WTC11 (cell line): ENCODE measurements at regions not wholly inside any gene's neighbourhood (a gene's known extent, or its start where the extent isn't known, plus 50 kb on each side); places are given as distances from the start of the nearest gene placed in this dataset.

Experiments
- ATAC-seq: fragments of 200-7000 bp; cut with Tn5 transposase; 2 replicates; pipeline ENCODE4 v1.10.0; 2021; ENCODE audit warnings: mild to moderate bottlenecking, moderate library complexity
- CTCF ChIA-PET: fragments of 300-600 bp; sonication (Branson Sonifier 250); formaldehyde crosslinking; loops from one replicate; lab custom pipeline; 2021; ENCODE audit warnings: antibody characterized with exemption; lab: Charles Lee
- POLR2A ChIA-PET: fragments of 350-600 bp; sonication (Branson Sonifier 250); formaldehyde crosslinking; loops from one replicate; lab custom pipeline; 2021; ENCODE audit warnings: antibody characterized with exemption; lab: Charles Lee
- DNase-seq: peaks from one replicate; pipeline ENCODE4 v3.0.0; 2021; ENCODE audit warnings: low spot score
- H3K27ac Mint-ChIP-seq: 2 replicates; pipeline ENCODE4 v1.8.0; 2021; ENCODE audit warnings: mixed read lengths
- H3K27me3 Mint-ChIP-seq: 2 replicates; pipeline ENCODE4 v1.8.0; 2021; ENCODE audit warnings: low read depth, mild to moderate bottlenecking, moderate library complexity, mixed read lengths
- H3K36me3 Mint-ChIP-seq: 2 replicates; pipeline ENCODE4 v1.8.0; 2021; ENCODE audit warnings: mixed read lengths
- H3K4me1 Mint-ChIP-seq: 2 replicates; pipeline ENCODE4 v1.8.0; 2022; ENCODE audit warnings: mixed read lengths
- H3K4me3 Mint-ChIP-seq: 2 replicates; pipeline ENCODE4 v1.8.0; 2021; ENCODE audit warnings: mild to moderate bottlenecking, moderate library complexity, mixed read lengths
- H3K9me3 Mint-ChIP-seq: 2 replicates; pipeline ENCODE4 v1.8.0; 2021; ENCODE audit warnings: mixed read lengths
- ATF2 ChIP-seq: sonication (generic); formaldehyde crosslinking; IDR thresholded peaks from 2 replicates; pipeline ENCODE4 v1.8.1; 2022; ENCODE audit warnings: low read depth, missing genetic modification reagents, borderline replicate concordance
- CREM ChIP-seq: sonication (generic); formaldehyde crosslinking; IDR thresholded peaks from 2 replicates; pipeline ENCODE4 v1.8.1; 2022; ENCODE audit warnings: mild to moderate bottlenecking, missing genetic modification reagents, moderate library complexity
- E2F4 ChIP-seq: sonication (generic); formaldehyde crosslinking; IDR thresholded peaks from 2 replicates; pipeline ENCODE4 v1.8.1; 2022; ENCODE audit warnings: low read depth, mild to moderate bottlenecking, moderate library complexity, missing genetic modification reagents, borderline replicate concordance
- ETV6 ChIP-seq: sonication (generic); formaldehyde crosslinking; IDR thresholded peaks from 2 replicates; pipeline ENCODE4 v1.8.1; 2022; ENCODE audit warnings: mild to moderate bottlenecking, missing genetic modification reagents
- GRHL2 ChIP-seq: fragments of 250-450 bp; sonication (Bioruptor Pico); IDR thresholded peaks from 2 replicates; pipeline ENCODE4 v1.8.0; 2022; ENCODE audit warnings: mild to moderate bottlenecking, moderate library complexity; ENCODE audit not compliant: insufficient replicate concordance, severe bottlenecking
- IRF2 ChIP-seq: sonication (generic); formaldehyde crosslinking; IDR thresholded peaks from 2 replicates; pipeline ENCODE4 v1.8.0; 2022; ENCODE audit warnings: low read depth, missing genetic modification reagents, borderline replicate concordance
- MAX ChIP-seq: sonication (generic); formaldehyde crosslinking; IDR thresholded peaks from 2 replicates; pipeline ENCODE4 v1.8.0; 2022; ENCODE audit warnings: mild to moderate bottlenecking, missing genetic modification reagents
- SP1 ChIP-seq: sonication (generic); formaldehyde crosslinking; conservative IDR thresholded peaks from 2 replicates; pipeline ENCODE4 v1.8.1; 2022; ENCODE audit warnings: missing genetic modification reagents
- ZNF532 ChIP-seq: fragments of 250-450 bp; sonication (Bioruptor Pico); IDR thresholded peaks from 2 replicates; pipeline ENCODE4 v1.9.0; 2021; ENCODE audit warnings: mild to moderate bottlenecking, borderline replicate concordance
- ZNF671 ChIP-seq: fragments of 250-450 bp; sonication (Bioruptor Pico); IDR thresholded peaks from 2 replicates; pipeline ENCODE4 v1.8.0; 2021; ENCODE audit warnings: mild to moderate bottlenecking
- TF ChIP-seq, protein P1 (sequence below): sonication (generic); formaldehyde crosslinking; IDR thresholded peaks from 2 replicates; pipeline ENCODE4 v1.8.1; 2022; ENCODE audit warnings: mild to moderate bottlenecking, moderate library complexity, missing genetic modification reagents
- TF ChIP-seq, protein P2 (sequence below): fragments of 250-450 bp; sonication (Bioruptor Pico); IDR thresholded peaks from 2 replicates; pipeline ENCODE4 v1.9.0; 2021; ENCODE audit warnings: moderate library complexity, mild to moderate bottlenecking, inconsistent platforms, borderline replicate concordance
- TF ChIP-seq, protein P3 (sequence below): fragments of 200-600 bp; IDR thresholded peaks from 2 replicates; pipeline ENCODE4 v1.8.0; 2022; ENCODE audit warnings: antibody characterized with exemption
- TF ChIP-seq, protein P4 (sequence below): fragments of 250-450 bp; sonication (Bioruptor Pico); IDR thresholded peaks from 2 replicates; pipeline ENCODE4 v1.9.0; 2021; ENCODE audit warnings: mild to moderate bottlenecking

DNA sequence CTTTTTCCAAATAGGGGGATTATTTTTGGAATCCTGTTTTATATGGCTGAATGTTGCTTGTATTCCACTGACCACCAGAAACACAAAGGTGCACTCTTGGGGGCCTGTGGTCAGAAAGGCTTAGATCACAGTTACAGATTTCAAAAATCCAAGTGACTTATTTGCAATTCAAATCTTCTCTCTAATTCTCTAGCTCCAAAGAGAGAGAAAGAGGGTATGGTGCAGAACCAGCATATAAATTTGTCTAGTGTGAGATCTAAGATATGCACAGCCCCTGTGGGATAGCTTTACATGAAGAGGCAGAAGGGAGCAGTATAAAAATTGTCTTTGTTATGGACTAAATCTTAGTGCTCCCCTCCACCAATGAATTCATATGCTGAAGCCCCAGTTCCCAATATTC is 1121.7 kb upstream of the CELF2 start:
- H3K4me1 Mint-ChIP-seq: peaks cover 11% of the 10 kb centered on the region
- no peak overlapping the region for H3K27ac Mint-ChIP-seq
- peaks cover 6% of the 10 kb centered on the region for H3K9me3 Mint-ChIP-seq
- H3K4me3 Mint-ChIP-seq: no peak overlapping the region
- TF ChIP-seq IRF2 (CRISPR knock-in tag): no peak
- ATAC-seq (no peak), DNase-seq (no peak)
- ChIA-PET CTCF (no interaction called here), POLR2A (no interaction called here)
- 0 out of 2 replicates have a peak, but pooled peaks cover 2% of the 10 kb centered on the region for H3K36me3 Mint-ChIP-seq
- no peaks in the 10 kb centered on the region for H3K27me3 Mint-ChIP-seq

DNA sequence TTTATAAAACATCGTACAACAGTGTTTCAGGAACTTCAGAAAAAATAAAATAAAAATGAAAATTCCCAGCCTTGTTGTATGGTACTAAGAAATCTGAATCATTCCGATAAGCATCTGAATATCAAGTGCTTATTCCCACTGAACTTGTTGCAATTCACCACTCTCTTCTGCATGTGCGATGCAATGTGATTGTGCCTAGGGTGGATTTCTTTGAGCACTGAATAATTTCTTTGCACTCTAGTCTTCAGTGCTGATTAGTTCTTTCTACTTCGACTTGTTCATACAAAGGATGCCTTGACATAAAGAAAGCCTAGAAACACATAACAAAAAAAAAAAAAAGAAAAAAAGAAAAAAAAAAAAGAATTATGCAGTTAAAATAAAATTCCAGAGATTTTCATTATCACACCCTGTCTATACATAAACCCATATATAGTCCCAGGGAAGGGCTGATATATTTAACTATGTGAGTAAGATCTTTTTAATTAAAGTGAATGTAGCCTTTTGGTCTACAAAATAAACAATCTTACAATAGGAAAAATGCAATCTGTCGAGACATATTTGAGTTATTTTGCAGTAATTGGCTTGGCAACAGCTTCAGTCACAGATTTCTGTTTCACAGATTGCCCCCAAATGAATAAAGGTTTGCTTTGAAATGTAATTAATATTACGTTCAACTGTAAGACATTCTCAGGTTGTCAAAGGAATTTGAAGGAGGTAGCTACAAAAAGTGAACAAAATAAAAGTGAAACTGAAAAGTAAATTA is 1118.9 kb upstream of the CELF2 start:
- POLR2A ChIA-PET: no interaction called here
- ATAC-seq: no peak

GRCh38 chr10:9900751-9901150 is 1116.9 kb upstream of the CELF2 start:
- ATAC-seq: no peak
- H3K9me3 Mint-ChIP-seq: peaks cover under 1% of the 10 kb centered on the region
- TF ChIP-seq IRF2 (CRISPR knock-in tag): no peak
- TF ChIP-seq, protein P1, sequence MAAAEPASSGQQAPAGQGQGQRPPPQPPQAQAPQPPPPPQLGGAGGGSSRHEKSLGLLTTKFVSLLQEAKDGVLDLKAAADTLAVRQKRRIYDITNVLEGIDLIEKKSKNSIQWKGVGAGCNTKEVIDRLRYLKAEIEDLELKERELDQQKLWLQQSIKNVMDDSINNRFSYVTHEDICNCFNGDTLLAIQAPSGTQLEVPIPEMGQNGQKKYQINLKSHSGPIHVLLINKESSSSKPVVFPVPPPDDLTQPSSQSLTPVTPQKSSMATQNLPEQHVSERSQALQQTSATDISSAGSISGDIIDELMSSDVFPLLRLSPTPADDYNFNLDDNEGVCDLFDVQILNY (CRISPR knock-in tag): no peak
- no peak for TF ChIP-seq SP1 (CRISPR knock-in tag)
- TF ChIP-seq, protein P2, sequence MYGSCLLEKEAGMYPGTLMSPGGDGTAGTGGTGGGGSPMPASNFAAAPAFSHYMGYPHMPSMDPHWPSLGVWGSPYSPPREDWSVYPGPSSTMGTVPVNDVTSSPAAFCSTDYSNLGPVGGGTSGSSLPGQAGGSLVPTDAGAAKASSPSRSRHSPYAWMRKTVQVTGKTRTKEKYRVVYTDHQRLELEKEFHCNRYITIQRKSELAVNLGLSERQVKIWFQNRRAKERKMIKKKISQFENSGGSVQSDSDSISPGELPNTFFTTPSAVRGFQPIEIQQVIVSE (CRISPR knock-in tag): no peak
- no peak for TF ChIP-seq E2F4
- no peak for TF ChIP-seq ZNF532 (CRISPR knock-in tag)
- TF ChIP-seq, protein P3, sequence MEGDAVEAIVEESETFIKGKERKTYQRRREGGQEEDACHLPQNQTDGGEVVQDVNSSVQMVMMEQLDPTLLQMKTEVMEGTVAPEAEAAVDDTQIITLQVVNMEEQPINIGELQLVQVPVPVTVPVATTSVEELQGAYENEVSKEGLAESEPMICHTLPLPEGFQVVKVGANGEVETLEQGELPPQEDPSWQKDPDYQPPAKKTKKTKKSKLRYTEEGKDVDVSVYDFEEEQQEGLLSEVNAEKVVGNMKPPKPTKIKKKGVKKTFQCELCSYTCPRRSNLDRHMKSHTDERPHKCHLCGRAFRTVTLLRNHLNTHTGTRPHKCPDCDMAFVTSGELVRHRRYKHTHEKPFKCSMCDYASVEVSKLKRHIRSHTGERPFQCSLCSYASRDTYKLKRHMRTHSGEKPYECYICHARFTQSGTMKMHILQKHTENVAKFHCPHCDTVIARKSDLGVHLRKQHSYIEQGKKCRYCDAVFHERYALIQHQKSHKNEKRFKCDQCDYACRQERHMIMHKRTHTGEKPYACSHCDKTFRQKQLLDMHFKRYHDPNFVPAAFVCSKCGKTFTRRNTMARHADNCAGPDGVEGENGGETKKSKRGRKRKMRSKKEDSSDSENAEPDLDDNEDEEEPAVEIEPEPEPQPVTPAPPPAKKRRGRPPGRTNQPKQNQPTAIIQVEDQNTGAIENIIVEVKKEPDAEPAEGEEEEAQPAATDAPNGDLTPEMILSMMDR: no peak
- no peak for TF ChIP-seq ETV6

More for the DNA sequence above, 1118.9 kb upstream of the CELF2 start:
- no peaks in the 10 kb centered on the region for H3K9me3 Mint-ChIP-seq
- peaks cover 11% of the 10 kb centered on the region for H3K4me1 Mint-ChIP-seq
- H3K27ac Mint-ChIP-seq: no peak overlapping the region
- TF ChIP-seq ATF2 (CRISPR knock-in tag): no peak
- TF ChIP-seq, protein P4, sequence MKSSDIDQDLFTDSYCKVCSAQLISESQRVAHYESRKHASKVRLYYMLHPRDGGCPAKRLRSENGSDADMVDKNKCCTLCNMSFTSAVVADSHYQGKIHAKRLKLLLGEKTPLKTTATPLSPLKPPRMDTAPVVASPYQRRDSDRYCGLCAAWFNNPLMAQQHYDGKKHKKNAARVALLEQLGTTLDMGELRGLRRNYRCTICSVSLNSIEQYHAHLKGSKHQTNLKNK (CRISPR knock-in tag): no peak
- no peak for TF ChIP-seq GRHL2 (CRISPR knock-in tag)
- TF ChIP-seq ZNF671: no peak
- no peak for TF ChIP-seq MAX (CRISPR knock-in tag)
- TF ChIP-seq, protein P1 (CRISPR knock-in tag): no peak
- TF ChIP-seq CREM (CRISPR knock-in tag): no peak
- TF ChIP-seq SP1 (CRISPR knock-in tag): no peak
- CTCF ChIA-PET: no interaction called here
- DNase-seq: no peak
- H3K27me3 Mint-ChIP-seq: no peaks in the 10 kb centered on the region
- H3K36me3 Mint-ChIP-seq: no peaks in the 10 kb centered on the region
- H3K4me3 Mint-ChIP-seq: no peak overlapping the region

More at GRCh38 chr10:9900751-9901150, 1116.9 kb upstream of the CELF2 start:
- ChIA-PET POLR2A (no interaction called here), CTCF (no interaction called here)
- peaks cover 9% of the 10 kb centered on the region for H3K4me1 Mint-ChIP-seq
- DNase-seq: no peak
- H3K36me3 Mint-ChIP-seq: peaks cover under 1% of the 10 kb centered on the region
- H3K27me3 Mint-ChIP-seq: no peaks in the 10 kb centered on the region
- H3K4me3 Mint-ChIP-seq: no peak overlapping the region
- H3K27ac Mint-ChIP-seq: no peak overlapping the region
